Activated CD8-positive, alpha-beta memory T cell treated with anti-CD3 and anti-CD28 coated beads for 48 hours (primary cell): ENCODE measurements at regions not wholly inside any gene's neighbourhood (a gene's known extent, or its start where the extent isn't known, plus 50 kb on each side); places are given as distances from the start of the nearest gene placed in this dataset.

Experiments used
- DNase-seq, 3 experiments: peaks; one replicate each; pipeline ENCODE4 v3.0.0-alpha.2; 2020; ENCODE audit warnings: low read depth in 2 of 3, low spot score in 2 of 3

- DNase-seq = no peak
Observed at GRCh38 chr4:128571747-128572146, 237.8 kb upstream of the JADE1 start.

GRCh38 chr4:128570387-128570975 lies 239.0 kb upstream of the JADE1 start:
- DNase-seq = no peak

GRCh38 chr4:128566693-128567092 lies 242.8 kb upstream of the JADE1 start:
- no peak for DNase-seq

- DNase-seq = no peak
Observed at GRCh38 chr4:128565565-128566186, 243.8 kb upstream of the JADE1 start.

- no peak for DNase-seq
Observed at GRCh38 chr4:128565054-128565453, 244.4 kb upstream of the JADE1 start.

- no peak for DNase-seq
Observed at GRCh38 chr4:128564081-128564630, 245.3 kb upstream of the JADE1 start.

- no peak for DNase-seq
Observed at GRCh38 chr4:128560754-128561495, 248.6 kb upstream of the JADE1 start.

GRCh38 chr4:128558896-128559679 lies 250.4 kb upstream of the JADE1 start:
- no peak for DNase-seq

GRCh38 chr4:128556756-128557155 lies 252.7 kb upstream of the JADE1 start:
- DNase-seq = no peak

- no peak for DNase-seq
Observed at GRCh38 chr4:128553686-128554515, 255.6 kb upstream of the JADE1 start.

- DNase-seq = no peak
Observed at GRCh38 chr4:128552586-128552907, 257.0 kb upstream of the JADE1 start.

- DNase-seq = no peak
Observed at GRCh38 chr4:128551280-128551679, 258.2 kb upstream of the JADE1 start.

- DNase-seq = no peak
Observed at GRCh38 chr4:128550060-128550459, 259.4 kb upstream of the JADE1 start.

GRCh38 chr4:128549636-128550035 lies 259.9 kb upstream of the JADE1 start:
- DNase-seq = no peak

GRCh38 chr4:128548381-128548780 lies 260.8 kb upstream of the PGRMC2 start:
- DNase-seq = no peak

GRCh38 chr4:128544272-128544671 lies 256.7 kb upstream of the PGRMC2 start:
- DNase-seq = no peak

GRCh38 chr4:128543696-128544095 lies 256.1 kb upstream of the PGRMC2 start:
- no peak for DNase-seq

- no peak for DNase-seq
Observed at GRCh38 chr4:128542047-128542446, 254.4 kb upstream of the PGRMC2 start.

- no peak for DNase-seq
Observed at GRCh38 chr4:128540122-128540521, 252.5 kb upstream of the PGRMC2 start.

GRCh38 chr4:128538111-128538882 lies 250.7 kb upstream of the PGRMC2 start:
- no peak for DNase-seq
